Activated CD8-positive, alpha-beta T cell treated with anti-CD3 and anti-CD28 coated beads for 36 hours (primary cell): ENCODE measurements at regions not wholly inside any gene's neighbourhood (a gene's known extent, or its start where the extent isn't known, plus 50 kb on each side); places are given as distances from the start of the nearest gene placed in this dataset.

Source experiments
- ATAC-seq: fragments of 200-7000 bp; cut with Tn5 transposase; one replicate; pipeline ENCODE4 v1.10.0; 2021; ENCODE audit warnings: mild to moderate bottlenecking, moderate library complexity
- CTCF ChIA-PET: fragments of 350-600 bp; sonication (Branson Sonifier 250); formaldehyde crosslinking; loops from one replicate; lab custom pipeline; 2021; ENCODE audit warnings: antibody characterized with exemption; lab: Charles Lee
- POLR2A ChIA-PET: fragments of 350-600 bp; sonication (Branson Sonifier 250); formaldehyde crosslinking; loops from one replicate; lab custom pipeline; 2021; ENCODE audit warnings: antibody characterized with exemption; lab: Charles Lee
- DNase-seq: peaks from one replicate; pipeline ENCODE4 v3.0.0-alpha.2; 2020
- H3K27ac Mint-ChIP-seq: one replicate; pipeline ENCODE4 v1.8.0; 2021; ENCODE audit warnings: mild to moderate bottlenecking, mixed read lengths
- H3K27me3 Mint-ChIP-seq: one replicate; pipeline ENCODE4 v1.8.0; 2021; ENCODE audit warnings: mixed read lengths
- H3K36me3 Mint-ChIP-seq: one replicate; pipeline ENCODE4 v1.8.0; 2021; ENCODE audit warnings: low read depth, mixed read lengths
- H3K4me1 Mint-ChIP-seq: one replicate; pipeline ENCODE4 v1.8.0; 2021; ENCODE audit warnings: low read depth, mixed read lengths
- H3K4me3 Mint-ChIP-seq: one replicate; pipeline ENCODE4 v1.8.0; 2021; ENCODE audit warnings: mild to moderate bottlenecking, moderate library complexity, mixed read lengths
- H3K9me3 Mint-ChIP-seq: one replicate; pipeline ENCODE4 v1.8.0; 2021; ENCODE audit warnings: mixed read lengths
- CTCF ChIP-seq: fragments of 200-600 bp; IDR thresholded peaks from one replicate; pipeline ENCODE4 v1.8.0; 2022; ENCODE audit warnings: antibody characterized with exemption, mild to moderate bottlenecking
- intact Hi-C: fragments of 100-400 bp; cut with micrococcal nuclease; formaldehyde crosslinking; loops from one replicate; pipeline ENCODE4 v1.10.0; 2022

- Mint-ChIP-seq H3K27ac (no peak overlapping the region), H3K27me3 (no peaks in the 10 kb centered on the region), H3K4me3 (no peak overlapping the region), H3K4me1 (no peaks in the 10 kb centered on the region), H3K9me3 (peaks cover 4% of the 10 kb centered on the region), H3K36me3 (no peaks in the 10 kb centered on the region)
- ChIA-PET CTCF (no interaction called here), POLR2A (no interaction called here)
- TF ChIP-seq CTCF, result no peak
- intact Hi-C loops, result no loop called here
- no peak for DNase-seq
- no peak for ATAC-seq
Measured at GRCh38 chr14:47899685-47900084, 224.3 kb upstream of the MDGA2 start.

GRCh38 chr14:47874350-47874749 is 198.9 kb upstream of the MDGA2 start:
- no peak for ATAC-seq
- no peak overlapping the region for H3K27ac Mint-ChIP-seq
- intact Hi-C loops, result no loop called here
- no peak for TF ChIP-seq CTCF
- CTCF ChIA-PET, result no interaction called here
- DNase-seq, result no peak
- no peaks in the 10 kb centered on the region for H3K36me3 Mint-ChIP-seq
- POLR2A ChIA-PET, result no interaction called here
- H3K4me3 Mint-ChIP-seq, result no peak overlapping the region
- peaks cover 8% of the 10 kb centered on the region for H3K9me3 Mint-ChIP-seq
- H3K4me1 Mint-ChIP-seq, result no peaks in the 10 kb centered on the region
- no peaks in the 10 kb centered on the region for H3K27me3 Mint-ChIP-seq

- Mint-ChIP-seq H3K27me3 (no peaks in the 10 kb centered on the region), H3K9me3 (peaks cover 5% of the 10 kb centered on the region), H3K27ac (no peak overlapping the region), H3K4me1 (no peaks in the 10 kb centered on the region), H3K4me3 (no peak overlapping the region), H3K36me3 (no peaks in the 10 kb centered on the region)
- ChIA-PET POLR2A (no interaction called here), CTCF (no interaction called here)
- ATAC-seq (no peak), DNase-seq (no peak)
- no peak for TF ChIP-seq CTCF
- intact Hi-C loops, result no loop called here
Measured at GRCh38 chr14:47872588-47872987, 197.2 kb upstream of the MDGA2 start.

- ATAC-seq (no peak), DNase-seq (no peak)
- H3K4me3 Mint-ChIP-seq, result no peak overlapping the region
- intact Hi-C loops, result no loop called here
- peaks cover 3% of the 10 kb centered on the region for H3K9me3 Mint-ChIP-seq
- H3K4me1 Mint-ChIP-seq, result no peaks in the 10 kb centered on the region
- H3K36me3 Mint-ChIP-seq, result no peaks in the 10 kb centered on the region
- ChIA-PET CTCF (no interaction called here), POLR2A (no interaction called here)
- TF ChIP-seq CTCF, result no peak
- H3K27me3 Mint-ChIP-seq, result no peaks in the 10 kb centered on the region
- no peak overlapping the region for H3K27ac Mint-ChIP-seq
Measured at GRCh38 chr14:47863441-47863840, 188.0 kb upstream of the MDGA2 start.

GRCh38 chr14:47857646-47858045 is 182.2 kb upstream of the MDGA2 start:
- H3K27ac Mint-ChIP-seq, result no peak overlapping the region
- no peaks in the 10 kb centered on the region for H3K27me3 Mint-ChIP-seq
- DNase-seq, result no peak
- ChIA-PET CTCF (no interaction called here), POLR2A (no interaction called here)
- H3K36me3 Mint-ChIP-seq, result no peaks in the 10 kb centered on the region
- no peak overlapping the region for H3K4me3 Mint-ChIP-seq
- TF ChIP-seq CTCF, result no peak
- intact Hi-C loops, result no loop called here
- ATAC-seq, result no peak
- peaks cover 7% of the 10 kb centered on the region for H3K9me3 Mint-ChIP-seq
- H3K4me1 Mint-ChIP-seq, result no peaks in the 10 kb centered on the region
